HUDEP-2 (cell line): ENCODE measurements at regions not wholly inside any gene's neighbourhood (a gene's known extent, or its start where the extent isn't known, plus 50 kb on each side); places are given as distances from the start of the nearest gene placed in this dataset.

Experiments
- DNase-seq, 76 experiments: peaks; one replicate each; lab custom pipeline; 2025; ENCODE audit not compliant: unreplicated experiment in 76 of 76; lab: John Stamatoyannopoulos, UW

- DNase-seq = no peak
Observed at GRCh38 chr11:45449036-45449601, 163.0 kb upstream of the SYT13 start.

- DNase-seq = no peak
Observed at GRCh38 chr11:45448561-45448960, 162.4 kb upstream of the SYT13 start.

- DNase-seq = no peak
Observed at GRCh38 chr11:45446998-45447397, 160.9 kb upstream of the SYT13 start.

GRCh38 chr11:45446434-45446833 is 160.3 kb upstream of the SYT13 start:
- DNase-seq = no peak

- no peak for DNase-seq
Observed at GRCh38 chr11:45444796-45445195, 158.7 kb upstream of the SYT13 start.

- no peak for DNase-seq
Observed at GRCh38 chr11:45440111-45440510, 154.0 kb upstream of the SYT13 start.

GRCh38 chr11:45436966-45437365 is 150.8 kb upstream of the SYT13 start:
- no peak for DNase-seq

GRCh38 chr11:45436118-45436517 is 150.0 kb upstream of the SYT13 start:
- DNase-seq = no peak

GRCh38 chr11:45435706-45436105 is 149.6 kb upstream of the SYT13 start:
- no peak for DNase-seq

- DNase-seq = no peak
Observed at GRCh38 chr11:45432910-45433309, 146.8 kb upstream of the SYT13 start.

GRCh38 chr11:45432100-45432499 is 146.0 kb upstream of the SYT13 start:
- DNase-seq = no peak

- DNase-seq = no peak
Observed at GRCh38 chr11:45431046-45432018, 145.2 kb upstream of the SYT13 start.

GRCh38 chr11:45430361-45430760 is 144.2 kb upstream of the SYT13 start:
- no peak for DNase-seq

GRCh38 chr11:45429719-45430118 is 143.6 kb upstream of the SYT13 start:
- no peak for DNase-seq

- DNase-seq = no peak
Observed at GRCh38 chr11:45428541-45429230, 142.5 kb upstream of the SYT13 start.

- DNase-seq = no peak
Observed at GRCh38 chr11:45428116-45428515, 142.0 kb upstream of the SYT13 start.

- no peak for DNase-seq
Observed at GRCh38 chr11:45424411-45425180, 138.5 kb upstream of the SYT13 start.

GRCh38 chr11:45423475-45424120 is 137.5 kb upstream of the SYT13 start:
- no peak for DNase-seq

GRCh38 chr11:45423036-45423435 is 136.9 kb upstream of the SYT13 start:
- DNase-seq = no peak

- no peak for DNase-seq
Observed at GRCh38 chr11:45414088-45414487, 127.9 kb upstream of the SYT13 start.
